Breast epithelium (tissue), 4 donors: ENCODE measurements at regions not wholly inside any gene's neighbourhood (a gene's known extent, or its start where the extent isn't known, plus 50 kb on each side); places are given as distances from the start of the nearest gene placed in this dataset.

Experiments
- DNase-seq, 2 donors: peaks; one replicate each; pipeline ENCODE4 v3.0.0-alpha.2; 2019; ENCODE audit warnings: low spot score in 2 of 2
- H3K27ac ChIP-seq, 2 donors: fragments of 200-600 bp; sonication (generic) in 1 of 2; one replicate each; pipeline ENCODE4 v1.5.1; 2016 to 2019; ENCODE audit warnings: mild to moderate bottlenecking in 1 of 2
- H3K27me3 ChIP-seq, 2 donors: fragments of 200-600 bp; sonication (generic) in 1 of 2; one replicate each; pipeline versions ENCODE4 v1.5.1 to v1.6.0; 2017 to 2019; ENCODE audit warnings: control low read depth in 1 of 2, mild to moderate bottlenecking in 1 of 2
- H3K36me3 ChIP-seq: fragments of 200-600 bp; one replicate; pipeline ENCODE4 v1.5.1; 2019
- H3K4me1 ChIP-seq, 2 donors: fragments of 200-600 bp; sonication (generic); one replicate each; pipeline ENCODE4 v1.5.1; 2016 to 2019; ENCODE audit warnings: control low read depth in 1 of 2
- H3K4me3 ChIP-seq, 3 donors: fragments of 200-600 bp; sonication (generic); 1 replicate in 2 of 3; 2 replicates in 1 of 3; pipeline ENCODE4 v1.5.1; 2016 to 2019; ENCODE audit warnings: mild to moderate bottlenecking in 3 of 3, moderate library complexity in 2 of 3
- H3K9me3 ChIP-seq, 2 donors: fragments of 200-600 bp; sonication (generic) in 1 of 2; one replicate each; pipeline ENCODE4 v1.5.1; 2016 to 2019; ENCODE audit warnings: control low read depth in 1 of 2
- POLR2A ChIP-seq: fragments of 450-650 bp; IDR thresholded peaks from one replicate; pipeline ENCODE4 v1.6.1; 2016; ENCODE audit warnings: antibody characterized with exemption, mild to moderate bottlenecking, moderate library complexity
- POLR2AphosphoS5 ChIP-seq, 3 donors: sonication (generic); formaldehyde crosslinking; IDR thresholded peaks; one replicate each; pipeline ENCODE4 v1.6.1; 2017; ENCODE audit warnings: antibody characterized with exemption in 3 of 3
- intact Hi-C: fragments of 100-400 bp; cut with DNase I; formaldehyde crosslinking; loops from one replicate; pipeline ENCODE4 v1.15.1; 2023; ENCODE audit warnings: low total_unique reads
- TF ChIP-seq, protein P1 (sequence below), 3 donors: fragments of 450-650 bp; IDR thresholded peaks; one replicate each; pipeline ENCODE4 v1.5.1; 2016 to 2017; ENCODE audit warnings: antibody characterized with exemption in 3 of 3, mild to moderate bottlenecking in 3 of 3, moderate library complexity in 3 of 3

DNA sequence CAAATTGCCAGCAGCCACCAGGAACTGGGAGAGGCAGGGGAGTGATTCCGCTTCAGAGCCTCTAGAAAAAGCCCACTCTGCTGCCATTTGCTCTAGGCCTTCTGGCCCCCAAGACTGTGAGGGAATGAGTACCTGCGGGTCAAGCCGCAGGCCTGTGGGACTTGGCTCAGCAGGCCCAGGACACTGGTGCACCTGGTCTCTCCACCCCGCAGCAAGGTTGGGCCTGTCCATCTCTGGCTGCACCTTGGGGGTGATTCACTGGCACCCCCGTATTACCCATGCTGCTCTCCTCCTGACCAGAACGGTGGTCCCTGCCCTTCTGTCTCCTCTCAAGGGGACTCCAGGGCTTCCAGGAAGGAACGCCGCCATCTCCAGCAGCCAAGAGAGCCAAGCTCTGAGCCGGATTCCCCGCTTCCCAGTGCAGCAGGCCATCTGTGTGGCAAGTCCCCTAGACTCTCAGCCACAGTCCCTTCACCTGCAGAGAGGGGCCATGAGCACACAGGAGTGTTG lies 78.4 kb upstream of the OLFM1 start:
- Histone ChIP-seq H3K27ac (no peak overlapping the region), H3K36me3 (no peaks in the 10 kb centered on the region), H3K4me3 (no peak overlapping the region), H3K4me1 (no peaks in the 10 kb centered on the region), H3K27me3 (no peaks in the 10 kb centered on the region), H3K9me3 (no peaks in the 10 kb centered on the region)
- TF ChIP-seq, protein P1, sequence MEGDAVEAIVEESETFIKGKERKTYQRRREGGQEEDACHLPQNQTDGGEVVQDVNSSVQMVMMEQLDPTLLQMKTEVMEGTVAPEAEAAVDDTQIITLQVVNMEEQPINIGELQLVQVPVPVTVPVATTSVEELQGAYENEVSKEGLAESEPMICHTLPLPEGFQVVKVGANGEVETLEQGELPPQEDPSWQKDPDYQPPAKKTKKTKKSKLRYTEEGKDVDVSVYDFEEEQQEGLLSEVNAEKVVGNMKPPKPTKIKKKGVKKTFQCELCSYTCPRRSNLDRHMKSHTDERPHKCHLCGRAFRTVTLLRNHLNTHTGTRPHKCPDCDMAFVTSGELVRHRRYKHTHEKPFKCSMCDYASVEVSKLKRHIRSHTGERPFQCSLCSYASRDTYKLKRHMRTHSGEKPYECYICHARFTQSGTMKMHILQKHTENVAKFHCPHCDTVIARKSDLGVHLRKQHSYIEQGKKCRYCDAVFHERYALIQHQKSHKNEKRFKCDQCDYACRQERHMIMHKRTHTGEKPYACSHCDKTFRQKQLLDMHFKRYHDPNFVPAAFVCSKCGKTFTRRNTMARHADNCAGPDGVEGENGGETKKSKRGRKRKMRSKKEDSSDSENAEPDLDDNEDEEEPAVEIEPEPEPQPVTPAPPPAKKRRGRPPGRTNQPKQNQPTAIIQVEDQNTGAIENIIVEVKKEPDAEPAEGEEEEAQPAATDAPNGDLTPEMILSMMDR (IDR thresholded peaks at IDR 0.05), result no peak
- TF ChIP-seq POLR2AphosphoS5 (IDR thresholded peaks at IDR 0.05) (no peak), POLR2A (no peak)
- intact Hi-C loops, result no loop called here
- DNase-seq, result no peak

DNA sequence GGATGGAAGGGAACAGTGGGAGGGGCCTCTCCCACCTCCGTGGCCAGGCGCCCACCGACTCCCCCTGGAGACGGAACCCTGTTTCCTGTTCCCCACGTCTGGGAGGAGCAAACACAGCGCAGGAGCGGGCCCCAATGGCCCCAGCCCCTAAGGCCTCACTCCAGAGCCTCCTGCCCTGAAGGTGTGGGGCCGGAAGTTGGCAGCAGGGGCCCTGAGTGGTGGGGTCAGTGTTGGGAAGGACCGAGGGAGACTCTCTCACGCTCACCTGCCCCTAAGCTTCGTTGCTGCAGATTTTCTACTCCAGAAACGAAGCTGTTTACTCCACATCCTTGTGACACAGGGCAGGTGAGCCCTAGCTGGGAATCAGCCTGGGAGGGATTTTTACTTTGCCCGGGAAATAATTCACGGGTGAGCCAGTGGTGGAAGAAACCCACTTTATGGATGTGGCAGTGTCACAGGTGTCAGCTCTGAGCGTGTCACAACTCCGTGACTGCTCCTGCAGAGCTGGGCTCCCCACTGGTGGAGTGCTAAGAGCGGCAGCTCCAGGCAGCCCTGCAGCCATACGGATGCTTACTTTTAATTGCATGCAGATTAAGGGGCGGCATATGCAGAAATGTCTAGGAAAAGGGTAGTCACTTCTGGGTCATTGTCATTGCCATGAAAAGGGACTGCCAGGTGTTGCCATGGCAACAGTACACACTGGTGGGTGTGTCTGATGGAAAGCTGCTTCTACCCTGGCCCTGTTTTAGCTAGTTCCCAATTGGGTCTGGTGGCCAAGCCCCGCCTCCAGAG lies 77.5 kb upstream of the OLFM1 start:
- TF ChIP-seq POLR2A, result no peak
- TF ChIP-seq, protein P1 (IDR thresholded peaks at IDR 0.05), result no peak
- Histone ChIP-seq H3K4me3 (no peak overlapping the region), H3K36me3 (no peaks in the 10 kb centered on the region), H3K9me3 (no peaks in the 10 kb centered on the region), H3K4me1 (no peaks in the 10 kb centered on the region), H3K27ac (no peak overlapping the region), H3K27me3 (no peaks in the 10 kb centered on the region)
- no peak for DNase-seq
- intact Hi-C loops, result no loop called here

DNA sequence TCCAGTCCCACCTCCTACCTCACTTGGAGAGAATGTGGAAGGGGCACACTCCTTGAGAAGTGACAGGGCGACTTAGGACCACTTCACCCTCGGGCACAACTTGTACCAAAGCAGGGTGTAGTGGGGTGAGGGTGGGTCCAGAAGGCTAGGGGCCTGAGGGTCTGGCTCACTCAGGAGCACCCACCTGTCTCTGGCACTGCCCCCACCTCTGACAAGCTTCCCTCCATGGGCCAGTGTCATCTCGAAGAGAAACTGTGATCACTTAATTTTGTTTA lies 76.9 kb upstream of the OLFM1 start:
- TF ChIP-seq, protein P1 (IDR thresholded peaks at IDR 0.05), result no peak
- TF ChIP-seq POLR2A, result no peak
- no peak for TF ChIP-seq POLR2AphosphoS5 (IDR thresholded peaks at IDR 0.05)
- H3K4me3 ChIP-seq, result no peak overlapping the region
- H3K9me3 ChIP-seq, result no peaks in the 10 kb centered on the region
- H3K27me3 ChIP-seq, result no peaks in the 10 kb centered on the region
- intact Hi-C loops, result no loop called here
- DNase-seq, result no peak
- H3K36me3 ChIP-seq, result no peaks in the 10 kb centered on the region
- no peaks in the 10 kb centered on the region for H3K4me1 ChIP-seq
- no peak overlapping the region for H3K27ac ChIP-seq

DNA sequence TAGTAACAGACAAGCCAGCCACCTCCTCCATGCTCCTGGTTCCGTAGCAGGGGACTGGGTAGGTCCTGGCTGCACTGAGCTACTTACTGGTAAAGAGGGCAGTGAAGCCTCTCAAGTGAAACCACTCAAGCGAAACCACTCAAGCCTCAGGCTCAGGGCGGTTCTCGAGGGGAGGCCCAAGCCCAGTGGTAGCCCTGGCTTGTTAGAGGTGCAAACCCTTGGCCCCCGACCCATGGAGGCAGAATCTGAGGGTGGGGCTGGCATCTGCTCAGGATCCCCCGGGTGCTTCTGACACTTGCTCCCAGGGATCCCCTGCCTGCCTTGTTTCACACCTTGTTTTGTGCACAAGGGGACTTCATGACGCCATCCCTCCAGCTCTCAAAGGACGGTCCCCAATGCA lies 76.5 kb upstream of the OLFM1 start:
- DNase-seq, result no peak
- intact Hi-C loops, result no loop called here
- Histone ChIP-seq H3K9me3 (no peaks in the 10 kb centered on the region), H3K4me3 (no peak overlapping the region), H3K4me1 (no peaks in the 10 kb centered on the region), H3K36me3 (no peaks in the 10 kb centered on the region), H3K27me3 (no peaks in the 10 kb centered on the region), H3K27ac (no peak overlapping the region)
- no peak for TF ChIP-seq POLR2AphosphoS5 (IDR thresholded peaks at IDR 0.05)
- TF ChIP-seq, protein P1 (IDR thresholded peaks at IDR 0.05), result no peak
- TF ChIP-seq POLR2A, result no peak

DNA sequence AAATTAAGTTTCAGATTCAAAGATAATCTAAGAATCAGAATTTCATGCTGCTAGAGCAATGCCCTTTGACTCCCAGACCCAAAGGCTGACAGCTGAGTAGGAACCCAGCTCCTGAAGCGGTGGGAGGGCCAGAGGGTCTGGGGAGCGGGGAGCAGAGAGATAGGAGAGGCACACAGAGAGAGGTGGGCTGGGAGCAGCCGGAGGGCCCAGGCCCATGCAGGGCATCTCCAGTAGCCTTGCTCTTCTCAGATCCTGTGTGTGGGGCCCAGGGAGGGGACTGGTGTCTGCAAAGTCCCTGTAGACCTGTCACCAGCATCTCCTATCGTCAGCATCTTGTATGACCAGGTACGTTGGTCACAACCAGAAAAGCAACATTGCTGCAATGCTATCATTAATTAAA lies 75.3 kb upstream of the OLFM1 start:
- H3K9me3 ChIP-seq, result no peaks in the 10 kb centered on the region
- intact Hi-C loops, result no loop called here
- TF ChIP-seq POLR2AphosphoS5 (IDR thresholded peaks at IDR 0.05) (no peak), POLR2A (no peak)
- TF ChIP-seq, protein P1 (IDR thresholded peaks at IDR 0.05), result no peak
- no peaks in the 10 kb centered on the region for H3K36me3 ChIP-seq
- no peaks in the 10 kb centered on the region for H3K27me3 ChIP-seq
- no peaks in the 10 kb centered on the region for H3K4me1 ChIP-seq
- H3K27ac ChIP-seq, result no peak overlapping the region
- no peak for DNase-seq
- no peak overlapping the region for H3K4me3 ChIP-seq
